ENCODE measurements at regions not wholly inside any gene's neighbourhood (a gene's known extent, or its start where the extent isn't known, plus 50 kb on each side); places are given as distances from the start of the nearest gene placed in this dataset.

DNA sequence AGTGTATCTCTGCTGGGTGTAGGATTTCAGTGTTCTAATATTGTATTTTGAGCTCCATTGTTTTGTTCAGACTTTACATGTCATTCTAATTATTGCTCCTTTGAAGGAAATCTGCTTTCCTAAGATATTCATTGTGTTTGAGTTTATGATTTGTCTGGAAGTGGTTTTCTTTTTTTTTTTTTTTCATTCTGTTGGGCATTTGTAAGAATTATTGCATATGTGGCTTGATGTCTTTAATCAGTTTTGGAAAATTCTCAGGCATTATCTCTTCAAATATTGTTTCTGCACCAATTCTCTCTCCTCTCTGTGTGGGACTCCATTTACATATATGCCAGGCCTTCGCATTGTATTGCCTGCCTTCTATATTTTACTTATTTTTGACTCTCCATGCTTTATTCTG, 65.8 kb upstream of the RNU6-1 start:
- Histone ChIP-seq H3K27ac (ENCODE audit: low read depth, low read length) (no peak overlapping the region), H3K18ac (ENCODE audit: low read length) (no peak overlapping the region), H2BK12ac (ENCODE audit: low read length) (no peak overlapping the region), H4K12ac (ENCODE audit: low read depth, low read length) (no peak overlapping the region), H3K4me3 (ENCODE audit: low read depth, low read length) (no peak overlapping the region), H2AFZ (ENCODE audit: insufficient read depth, low read length, poor library complexity) (no peak overlapping the region), H4K91ac (ENCODE audit: low read depth, low read length) (no peak overlapping the region), H3K79me2 (ENCODE audit: control insufficient read depth, insufficient read depth, low read length, poor library complexity) (no peaks in the 10 kb centered on the region), H3K27me3 (ENCODE audit: insufficient read depth, low read length) (no peaks in the 10 kb centered on the region), H2BK5ac (ENCODE audit: low read depth, low read length, poor library complexity) (no peak overlapping the region), H4K8ac (ENCODE audit: low read depth, low read length) (no peak overlapping the region), H3K4ac (ENCODE audit: low read depth, low read length) (no peak overlapping the region), H3K14ac (ENCODE audit: low read length) (no peak overlapping the region), H3K9ac (ENCODE audit: low read length) (no peak overlapping the region), H3K79me1 (ENCODE audit: low read length) (no peaks in the 10 kb centered on the region), H2AK5ac (ENCODE audit: low read length) (no peak overlapping the region), H3K4me1 (ENCODE audit: control insufficient read depth in 1 of 2, insufficient read depth in 2 of 2, low read length in 2 of 2) (no peaks in the 10 kb centered on the region), H2BK120ac (ENCODE audit: insufficient read depth, low read length, poor library complexity) (no peak overlapping the region), H3K23ac (ENCODE audit: low read length) (no peak overlapping the region), H3K9me3 (ENCODE audit: insufficient read depth, low read depth, low read length) (peaks cover 4% of the 10 kb centered on the region), H3K4me2 (ENCODE audit: low read length) (no peak overlapping the region), H3K36me3 (ENCODE audit: control insufficient read depth in 1 of 2, insufficient read depth in 2 of 2, low read length in 2 of 2) (peaks cover 1 to 2% of the 10 kb centered on the region in 2 experiments)
- no peak for DNase-seq
- WGBS (ENCODE audit: extremely low coverage, insufficient coverage, insufficient read length): no CpG with 5 or more reads among the region's 1 CpG

DNA sequence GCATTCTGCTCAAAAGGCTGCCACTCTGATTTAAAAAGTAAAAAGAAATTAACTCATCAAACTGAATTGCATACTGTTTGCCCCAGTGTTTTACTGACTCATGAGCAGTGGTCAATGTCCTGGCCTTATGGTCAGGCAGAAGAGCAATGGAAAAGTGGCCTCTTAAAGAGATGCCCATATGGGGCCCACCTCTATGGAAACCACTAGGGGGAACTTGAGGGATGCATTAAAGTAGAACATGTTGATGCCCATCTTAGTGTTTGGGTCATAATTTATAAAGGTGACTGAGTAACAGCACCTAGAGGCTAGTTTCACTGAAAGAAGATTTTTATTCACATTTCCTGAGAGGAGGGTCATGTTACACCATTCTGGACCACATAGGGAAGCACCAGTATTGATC, 66.5 kb upstream of the RNU6-1 start:
- Histone ChIP-seq H2BK120ac (ENCODE audit: insufficient read depth, low read length, poor library complexity) (no peak overlapping the region), H4K8ac (ENCODE audit: low read depth, low read length) (no peak overlapping the region), H3K79me2 (ENCODE audit: control insufficient read depth, insufficient read depth, low read length, poor library complexity) (no peaks in the 10 kb centered on the region), H3K14ac (ENCODE audit: low read length) (no peak overlapping the region), H4K91ac (ENCODE audit: low read depth, low read length) (no peak overlapping the region), H2AK5ac (ENCODE audit: low read length) (peak overlapping the region; percentile 61), H3K18ac (ENCODE audit: low read length) (no peak overlapping the region), H3K9ac (ENCODE audit: low read length) (no peak overlapping the region), H3K27me3 (ENCODE audit: insufficient read depth, low read length) (no peaks in the 10 kb centered on the region), H3K4me3 (ENCODE audit: low read depth, low read length) (no peak overlapping the region), H3K4ac (ENCODE audit: low read depth, low read length) (no peak overlapping the region), H2BK12ac (ENCODE audit: low read length) (no peak overlapping the region), H4K12ac (ENCODE audit: low read depth, low read length) (no peak overlapping the region), H2BK5ac (ENCODE audit: low read depth, low read length, poor library complexity) (no peak overlapping the region), H2AFZ (ENCODE audit: insufficient read depth, low read length, poor library complexity) (no peak overlapping the region), H3K23ac (ENCODE audit: low read length) (no peak overlapping the region), H3K9me3 (ENCODE audit: insufficient read depth, low read depth, low read length) (peaks cover 4% of the 10 kb centered on the region), H3K27ac (ENCODE audit: low read depth, low read length) (no peak overlapping the region), H3K4me1 (ENCODE audit: control insufficient read depth in 1 of 2, insufficient read depth in 2 of 2, low read length in 2 of 2) (no peaks in the 10 kb centered on the region), H3K36me3 (ENCODE audit: control insufficient read depth in 1 of 2, insufficient read depth in 2 of 2, low read length in 2 of 2) (peaks cover 1 to 2% of the 10 kb centered on the region in 2 experiments), H3K4me2 (ENCODE audit: low read length) (no peak overlapping the region), H3K79me1 (ENCODE audit: low read length) (no peaks in the 10 kb centered on the region)
- no peak for DNase-seq

DNA sequence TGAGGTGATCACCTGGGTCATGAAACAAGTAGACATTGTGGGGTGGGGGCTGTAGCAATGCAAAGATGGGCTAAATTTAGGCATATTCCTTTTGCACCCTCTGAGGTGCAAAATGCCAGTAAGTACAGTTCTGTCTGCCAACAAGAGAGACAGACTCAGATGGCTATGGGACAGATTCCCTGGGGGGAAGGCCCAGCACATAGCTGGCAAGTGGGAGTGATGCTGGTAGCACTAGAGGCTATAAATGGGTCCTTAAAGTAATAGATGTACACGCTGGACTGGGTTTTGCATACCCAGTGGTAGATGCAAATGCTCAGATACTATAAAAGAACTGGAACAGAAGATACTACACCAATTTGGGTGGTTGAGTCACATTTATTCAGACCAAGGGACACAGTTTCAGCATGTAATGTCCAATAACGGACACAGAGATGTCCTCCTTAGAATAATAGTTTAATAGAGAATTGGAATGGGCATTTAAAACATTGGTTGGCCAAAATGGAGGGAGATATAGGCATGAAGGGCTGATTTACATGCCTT, 67.4 kb upstream of the RNU6-1 start:
- Histone ChIP-seq H3K4me3 (ENCODE audit: low read depth, low read length) (no peak overlapping the region), H3K9me3 (ENCODE audit: insufficient read depth, low read depth, low read length) (peaks cover 4% of the 10 kb centered on the region)
- DNase-seq: peak; percentile 42 to 60

DNA sequence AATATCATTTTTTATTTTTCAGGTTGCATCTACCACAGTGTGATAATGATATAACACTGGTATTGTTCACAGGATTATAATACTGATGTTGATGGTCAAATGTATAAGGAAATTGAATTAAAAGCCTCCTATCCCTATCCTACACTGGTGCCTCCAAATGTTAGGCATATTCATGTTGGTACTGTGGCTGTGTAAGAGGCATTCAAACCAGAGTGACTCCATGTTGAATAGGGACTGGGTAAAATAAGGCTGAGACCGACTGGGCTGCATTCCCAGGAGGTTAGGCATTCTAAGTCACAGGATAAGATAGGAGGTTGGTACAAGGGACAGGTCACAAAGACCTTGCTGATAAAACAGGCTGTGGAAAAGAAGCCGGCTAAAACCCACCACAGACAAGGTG, 68.9 kb upstream of the RNU6-1 start:
- H3K9me3 ChIP-seq (ENCODE audit: insufficient read depth, low read depth, low read length): peaks cover 2% of the 10 kb centered on the region
- no peak overlapping the region for H3K27ac ChIP-seq (ENCODE audit: low read depth, low read length)
- DNase-seq: peak in 1 of 2 donors; percentile 35
- H3K18ac ChIP-seq (ENCODE audit: low read length): no peak overlapping the region
- H3K9ac ChIP-seq (ENCODE audit: low read length): no peak overlapping the region
- no peaks in the 10 kb centered on the region for H3K4me1 ChIP-seq (ENCODE audit: control insufficient read depth in 1 of 2, insufficient read depth in 2 of 2, low read length in 2 of 2)
- no peak overlapping the region for H2AFZ ChIP-seq (ENCODE audit: insufficient read depth, low read length, poor library complexity)
- H3K79me2 ChIP-seq (ENCODE audit: control insufficient read depth, insufficient read depth, low read length, poor library complexity): no peaks in the 10 kb centered on the region
- no peak overlapping the region for H3K4me2 ChIP-seq (ENCODE audit: low read length)
- no CpG with 5 or more reads among the region's 2 CpGs for WGBS (ENCODE audit: extremely low coverage, insufficient coverage, insufficient read length)
- no peaks in the 10 kb centered on the region for H3K27me3 ChIP-seq (ENCODE audit: insufficient read depth, low read length)
- H2AK5ac ChIP-seq (ENCODE audit: low read length): no peak overlapping the region
- H3K23ac ChIP-seq (ENCODE audit: low read length): no peak overlapping the region
- H2BK5ac ChIP-seq (ENCODE audit: low read depth, low read length, poor library complexity): no peak overlapping the region
- H4K12ac ChIP-seq (ENCODE audit: low read depth, low read length): no peak overlapping the region
- no peak overlapping the region for H3K14ac ChIP-seq (ENCODE audit: low read length)
- H3K4ac ChIP-seq (ENCODE audit: low read depth, low read length): no peak overlapping the region
- no peaks in the 10 kb centered on the region for H3K79me1 ChIP-seq (ENCODE audit: low read length)
- no peak overlapping the region for H4K8ac ChIP-seq (ENCODE audit: low read depth, low read length)
- peaks cover 1 to 2% of the 10 kb centered on the region in 2 experiments for H3K36me3 ChIP-seq (ENCODE audit: control insufficient read depth in 1 of 2, insufficient read depth in 2 of 2, low read length in 2 of 2)
- no peak overlapping the region for H2BK120ac ChIP-seq (ENCODE audit: insufficient read depth, low read length, poor library complexity)
- H4K91ac ChIP-seq (ENCODE audit: low read depth, low read length): no peak overlapping the region
- H3K4me3 ChIP-seq (ENCODE audit: low read depth, low read length): no peak overlapping the region
- H2BK12ac ChIP-seq (ENCODE audit: low read length): no peak overlapping the region

More for the DNA sequence above, 67.4 kb upstream of the RNU6-1 start:
- H3K4ac ChIP-seq (ENCODE audit: low read depth, low read length): no peak overlapping the region
- no peak overlapping the region for H2AK5ac ChIP-seq (ENCODE audit: low read length)
- H3K4me2 ChIP-seq (ENCODE audit: low read length): no peak overlapping the region
- H3K79me1 ChIP-seq (ENCODE audit: low read length): no peaks in the 10 kb centered on the region
- no peak overlapping the region for H3K23ac ChIP-seq (ENCODE audit: low read length)
- no peak overlapping the region for H3K27ac ChIP-seq (ENCODE audit: low read depth, low read length)
- no peak overlapping the region for H2AFZ ChIP-seq (ENCODE audit: insufficient read depth, low read length, poor library complexity)
- no peaks in the 10 kb centered on the region for H3K4me1 ChIP-seq (ENCODE audit: control insufficient read depth in 1 of 2, insufficient read depth in 2 of 2, low read length in 2 of 2)
- H3K14ac ChIP-seq (ENCODE audit: low read length): no peak overlapping the region
- H3K27me3 ChIP-seq (ENCODE audit: insufficient read depth, low read length): no peaks in the 10 kb centered on the region
- H3K18ac ChIP-seq (ENCODE audit: low read length): no peak overlapping the region
- peaks cover 1 to 2% of the 10 kb centered on the region in 2 experiments for H3K36me3 ChIP-seq (ENCODE audit: control insufficient read depth in 1 of 2, insufficient read depth in 2 of 2, low read length in 2 of 2)
- no peak overlapping the region for H2BK120ac ChIP-seq (ENCODE audit: insufficient read depth, low read length, poor library complexity)
- no CpG with 5 or more reads among the region's 2 CpGs for WGBS (ENCODE audit: extremely low coverage, insufficient coverage, insufficient read length)
- no peak overlapping the region for H2BK5ac ChIP-seq (ENCODE audit: low read depth, low read length, poor library complexity)
- H4K91ac ChIP-seq (ENCODE audit: low read depth, low read length): no peak overlapping the region
- H3K79me2 ChIP-seq (ENCODE audit: control insufficient read depth, insufficient read depth, low read length, poor library complexity): no peaks in the 10 kb centered on the region
- H4K8ac ChIP-seq (ENCODE audit: low read depth, low read length): no peak overlapping the region
- H3K9ac ChIP-seq (ENCODE audit: low read length): no peak overlapping the region
- no peak overlapping the region for H2BK12ac ChIP-seq (ENCODE audit: low read length)
- H4K12ac ChIP-seq (ENCODE audit: low read depth, low read length): no peak overlapping the region

Measured in trophoblast cell (in vitro differentiated cells and primary cell).